ENCODE measurements at regions not wholly inside any gene's neighbourhood (a gene's known extent, or its start where the extent isn't known, plus 50 kb on each side); places are given as distances from the start of the nearest gene placed in this dataset.

DNA sequence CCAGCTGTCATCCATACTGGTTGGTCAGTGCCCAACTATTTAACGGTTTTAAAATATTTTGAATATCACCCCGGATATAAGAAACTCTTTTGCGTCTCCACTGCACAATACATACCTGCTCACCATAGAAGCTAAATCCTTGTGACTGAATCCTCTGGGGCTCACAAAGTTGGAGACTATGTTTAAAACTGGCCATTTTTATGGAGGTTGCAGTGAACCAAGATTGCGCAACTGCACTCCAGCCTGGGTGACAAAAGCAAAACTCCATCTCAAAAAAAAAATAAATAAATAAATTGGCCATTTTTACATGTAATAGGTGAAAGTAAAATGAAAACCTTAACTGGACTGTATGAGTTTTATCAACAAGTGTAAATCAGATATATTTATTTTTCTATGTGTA, 55.6 kb upstream of the TMEM17 start:
- H3K36me3 ChIP-seq (replicated peaks; ENCODE audit: control insufficient read depth, insufficient read depth, low read length), result no peaks in the 10 kb centered on the region
- H3K27me3 ChIP-seq (ENCODE audit: control insufficient read depth, insufficient read depth, low read length), result no peaks in the 10 kb centered on the region
- H3K4me3 ChIP-seq (ENCODE audit: insufficient read depth, low read depth, low read length), result no peak overlapping the region
- DNase-seq, result no peak

GRCh38 chr2:62559582-62559981, 53.6 kb upstream of the TMEM17 start:
- DNase-seq, result no peak
- Histone ChIP-seq H3K27me3 (ENCODE audit: control insufficient read depth, insufficient read depth, low read length) (no peaks in the 10 kb centered on the region), H3K4me3 (ENCODE audit: insufficient read depth, low read depth, low read length) (no peak overlapping the region)

GRCh38 chr2:62558743-62559142, 52.7 kb upstream of the TMEM17 start:
- DNase-seq, result no peak
- Histone ChIP-seq H3K27me3 (ENCODE audit: control insufficient read depth, insufficient read depth, low read length) (no peaks in the 10 kb centered on the region), H3K36me3 (replicated peaks; ENCODE audit: control insufficient read depth, insufficient read depth, low read length) (no peaks in the 10 kb centered on the region), H3K4me3 (ENCODE audit: insufficient read depth, low read depth, low read length) (no peak overlapping the region)

More at GRCh38 chr2:62559582-62559981, 53.6 kb upstream of the TMEM17 start:
- H3K36me3 ChIP-seq (replicated peaks; ENCODE audit: control insufficient read depth, insufficient read depth, low read length), result no peaks in the 10 kb centered on the region

DNA sequence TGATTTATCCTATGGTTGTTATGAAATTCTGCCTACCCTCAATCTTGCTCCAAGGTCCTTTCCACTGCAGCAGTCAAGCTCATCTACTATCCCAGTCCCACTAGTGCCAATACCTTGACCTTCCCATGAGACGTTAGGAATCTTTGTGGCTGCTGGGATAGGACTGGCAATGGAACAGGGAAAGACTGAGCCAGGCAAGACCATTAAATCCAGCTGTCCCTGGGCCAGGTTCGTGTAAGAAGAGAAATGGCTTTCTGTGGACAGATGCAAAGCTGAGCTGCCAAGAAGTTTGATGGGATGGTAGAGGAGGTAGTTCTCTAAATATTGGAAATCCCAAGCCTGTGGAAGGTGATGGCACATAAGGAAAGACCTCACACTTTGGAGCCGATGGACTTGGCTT, 50.1 kb upstream of the TMEM17 start:
- Histone ChIP-seq H3K4me3 (ENCODE audit: insufficient read depth, low read depth, low read length) (no peak overlapping the region), H3K27me3 (ENCODE audit: control insufficient read depth, insufficient read depth, low read length) (no peaks in the 10 kb centered on the region)
- DNase-seq, result no peak

More for the DNA sequence above, 50.1 kb upstream of the TMEM17 start:
- no peaks in the 10 kb centered on the region for H3K36me3 ChIP-seq (replicated peaks; ENCODE audit: control insufficient read depth, insufficient read depth, low read length)

All from H7 (cell line).